ENCODE measurements at regions not wholly inside any gene's neighbourhood (a gene's known extent, or its start where the extent isn't known, plus 50 kb on each side); places are given as distances from the start of the nearest gene placed in this dataset.

DNA sequence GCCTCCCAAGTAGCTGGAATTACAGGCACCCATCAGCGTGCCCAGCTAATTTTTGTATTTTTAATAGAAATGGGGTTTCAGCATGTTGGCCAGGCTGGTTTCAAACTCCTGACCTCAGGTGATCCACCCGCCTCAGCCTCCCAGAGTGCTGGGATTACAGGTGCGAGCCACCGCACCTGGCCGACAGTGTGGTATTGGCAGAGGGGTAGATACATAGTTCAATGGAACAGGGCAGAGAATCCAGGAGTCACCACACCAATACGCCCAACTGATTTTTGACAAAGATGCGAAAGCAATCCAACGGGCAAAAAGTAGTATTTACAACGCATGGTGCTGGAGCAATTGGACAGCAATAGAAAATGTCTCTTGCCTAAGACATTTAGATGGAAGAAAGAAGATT, 164.0 kb upstream of the PPP1R26 start:
- Histone ChIP-seq H3K27ac (no peak overlapping the region), H3K36me3 (no peaks in the 10 kb centered on the region), H3K4me1 (ENCODE audit: control insufficient read depth in 1 of 2, insufficient read depth in 1 of 2, low read depth in 1 of 2, low read length in 1 of 2) (no peaks in the 10 kb centered on the region), H3K27me3 (peaks cover 9% of the 10 kb centered on the region), H3K4me3 (ENCODE audit: low read depth in 1 of 2, low read length in 1 of 2) (no peak overlapping the region), H3K9me3 (no peaks in the 10 kb centered on the region)
- TF ChIP-seq CTCF (IDR thresholded peaks at IDR 0.05), result no peak

- no peaks in the 10 kb centered on the region for H3K36me3 ChIP-seq
- no peak overlapping the region for H3K4me3 ChIP-seq (ENCODE audit: low read depth in 1 of 2, low read length in 1 of 2)
- H3K9me3 ChIP-seq, result no peaks in the 10 kb centered on the region
- H3K27me3 ChIP-seq, result peaks cover 3% of the 10 kb centered on the region
- H3K27ac ChIP-seq, result no peak overlapping the region
- no peaks in the 10 kb centered on the region for H3K4me1 ChIP-seq (ENCODE audit: control insufficient read depth in 1 of 2, insufficient read depth in 1 of 2, low read depth in 1 of 2, low read length in 1 of 2)
- TF ChIP-seq CTCF (IDR thresholded peaks at IDR 0.05), result no peak
Measured at GRCh38 chr9:135320331-135320730, 159.3 kb upstream of the PPP1R26 start.

GRCh38 chr9:135320943-135321342, 158.6 kb upstream of the PPP1R26 start:
- no peaks in the 10 kb centered on the region for H3K4me1 ChIP-seq (ENCODE audit: control insufficient read depth in 1 of 2, insufficient read depth in 1 of 2, low read depth in 1 of 2, low read length in 1 of 2)
- H3K27ac ChIP-seq, result no peak overlapping the region
- no peak overlapping the region for H3K4me3 ChIP-seq (ENCODE audit: low read depth in 1 of 2, low read length in 1 of 2)
- TF ChIP-seq CTCF (IDR thresholded peaks at IDR 0.05), result no peak
- no peaks in the 10 kb centered on the region for H3K27me3 ChIP-seq
- no peaks in the 10 kb centered on the region for H3K36me3 ChIP-seq
- no peaks in the 10 kb centered on the region for H3K9me3 ChIP-seq

GRCh38 chr9:135321580-135321979, 158.0 kb upstream of the PPP1R26 start:
- H3K27ac ChIP-seq, result no peak overlapping the region
- H3K4me3 ChIP-seq (ENCODE audit: low read depth in 1 of 2, low read length in 1 of 2), result no peak overlapping the region
- TF ChIP-seq CTCF (IDR thresholded peaks at IDR 0.05), result no peak
- H3K27me3 ChIP-seq, result no peaks in the 10 kb centered on the region
- H3K36me3 ChIP-seq, result no peaks in the 10 kb centered on the region
- H3K4me1 ChIP-seq (ENCODE audit: control insufficient read depth in 1 of 2, insufficient read depth in 1 of 2, low read depth in 1 of 2, low read length in 1 of 2), result no peaks in the 10 kb centered on the region
- H3K9me3 ChIP-seq, result no peaks in the 10 kb centered on the region

- Histone ChIP-seq H3K9me3 (no peaks in the 10 kb centered on the region), H3K4me1 (ENCODE audit: control insufficient read depth in 1 of 2, insufficient read depth in 1 of 2, low read depth in 1 of 2, low read length in 1 of 2) (no peaks in the 10 kb centered on the region), H3K27ac (no peak overlapping the region), H3K27me3 (no peaks in the 10 kb centered on the region), H3K4me3 (ENCODE audit: low read depth in 1 of 2, low read length in 1 of 2) (no peak overlapping the region), H3K36me3 (no peaks in the 10 kb centered on the region)
- TF ChIP-seq CTCF (IDR thresholded peaks at IDR 0.05), result no peak
Measured at GRCh38 chr9:135324329-135324728, 155.3 kb upstream of the PPP1R26 start.

DNA sequence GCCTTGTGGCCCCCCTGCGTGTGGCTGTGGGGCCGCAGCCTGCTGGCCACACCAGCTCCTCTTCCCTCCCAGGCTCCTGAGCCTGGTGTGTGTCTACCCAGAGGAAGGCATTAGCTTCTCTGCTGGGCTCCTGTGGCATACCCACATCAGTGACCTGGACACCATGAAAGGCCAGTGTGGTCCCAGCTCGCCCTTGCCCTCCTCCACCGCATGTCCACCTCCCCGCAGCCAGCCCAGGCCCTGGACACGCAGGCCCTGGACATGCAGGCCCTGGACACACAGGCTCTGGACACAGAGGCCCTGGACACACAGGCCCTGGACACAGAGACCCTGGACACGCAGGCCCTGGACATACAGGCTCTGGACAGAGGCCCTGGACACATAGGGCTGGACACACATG, 153.4 kb upstream of the PPP1R26 start:
- no peaks in the 10 kb centered on the region for H3K4me1 ChIP-seq (ENCODE audit: control insufficient read depth in 1 of 2, insufficient read depth in 1 of 2, low read depth in 1 of 2, low read length in 1 of 2)
- H3K27me3 ChIP-seq, result no peaks in the 10 kb centered on the region
- no peak for TF ChIP-seq CTCF (IDR thresholded peaks at IDR 0.05)
- H3K9me3 ChIP-seq, result no peaks in the 10 kb centered on the region
- H3K27ac ChIP-seq, result no peak overlapping the region
- H3K36me3 ChIP-seq, result no peaks in the 10 kb centered on the region
- H3K4me3 ChIP-seq (ENCODE audit: low read depth in 1 of 2, low read length in 1 of 2), result no peak overlapping the region

Measured in neutrophil (primary cell).